ENCODE measurements at regions not wholly inside any gene's neighbourhood (a gene's known extent, or its start where the extent isn't known, plus 50 kb on each side); places are given as distances from the start of the nearest gene placed in this dataset.

DNA sequence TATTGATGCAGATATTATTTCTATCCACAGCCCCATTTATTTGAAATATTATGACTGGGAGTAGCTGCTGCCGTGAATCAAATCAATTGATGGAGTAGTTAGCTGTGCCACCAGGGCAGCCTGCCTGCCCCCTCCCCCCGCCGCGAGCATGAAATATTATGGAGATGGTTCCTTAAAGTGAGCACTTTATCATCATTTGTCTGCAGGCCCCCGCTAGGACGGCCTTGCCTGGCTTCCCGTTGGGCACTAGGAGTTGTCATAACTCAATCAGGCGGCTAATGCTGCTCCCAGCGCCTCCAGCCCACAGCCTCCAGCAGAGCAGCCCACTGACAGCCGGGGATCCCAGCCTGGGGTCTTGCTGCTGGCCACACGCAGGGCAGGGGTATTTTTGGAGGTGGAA lies 173.9 kb downstream of the SALL1 start:
- Mint-ChIP-seq H3K4me3 (no peak overlapping the region), H3K27me3 (ENCODE audit: insufficient read depth) (no peaks in the 10 kb centered on the region; the same call in none of the 2 replicates), H3K4me1 (ENCODE audit: low read depth) (no peaks in the 10 kb centered on the region), H3K36me3 (ENCODE audit: low read depth) (no peaks in the 10 kb centered on the region), H3K27ac (no peak overlapping the region), H3K9me3 (peaks cover 17% of the 10 kb centered on the region)
- TF ChIP-seq, protein P1, sequence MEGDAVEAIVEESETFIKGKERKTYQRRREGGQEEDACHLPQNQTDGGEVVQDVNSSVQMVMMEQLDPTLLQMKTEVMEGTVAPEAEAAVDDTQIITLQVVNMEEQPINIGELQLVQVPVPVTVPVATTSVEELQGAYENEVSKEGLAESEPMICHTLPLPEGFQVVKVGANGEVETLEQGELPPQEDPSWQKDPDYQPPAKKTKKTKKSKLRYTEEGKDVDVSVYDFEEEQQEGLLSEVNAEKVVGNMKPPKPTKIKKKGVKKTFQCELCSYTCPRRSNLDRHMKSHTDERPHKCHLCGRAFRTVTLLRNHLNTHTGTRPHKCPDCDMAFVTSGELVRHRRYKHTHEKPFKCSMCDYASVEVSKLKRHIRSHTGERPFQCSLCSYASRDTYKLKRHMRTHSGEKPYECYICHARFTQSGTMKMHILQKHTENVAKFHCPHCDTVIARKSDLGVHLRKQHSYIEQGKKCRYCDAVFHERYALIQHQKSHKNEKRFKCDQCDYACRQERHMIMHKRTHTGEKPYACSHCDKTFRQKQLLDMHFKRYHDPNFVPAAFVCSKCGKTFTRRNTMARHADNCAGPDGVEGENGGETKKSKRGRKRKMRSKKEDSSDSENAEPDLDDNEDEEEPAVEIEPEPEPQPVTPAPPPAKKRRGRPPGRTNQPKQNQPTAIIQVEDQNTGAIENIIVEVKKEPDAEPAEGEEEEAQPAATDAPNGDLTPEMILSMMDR (IDR thresholded peaks at IDR 0.05): no peak
- DNase-seq: no peak

DNA sequence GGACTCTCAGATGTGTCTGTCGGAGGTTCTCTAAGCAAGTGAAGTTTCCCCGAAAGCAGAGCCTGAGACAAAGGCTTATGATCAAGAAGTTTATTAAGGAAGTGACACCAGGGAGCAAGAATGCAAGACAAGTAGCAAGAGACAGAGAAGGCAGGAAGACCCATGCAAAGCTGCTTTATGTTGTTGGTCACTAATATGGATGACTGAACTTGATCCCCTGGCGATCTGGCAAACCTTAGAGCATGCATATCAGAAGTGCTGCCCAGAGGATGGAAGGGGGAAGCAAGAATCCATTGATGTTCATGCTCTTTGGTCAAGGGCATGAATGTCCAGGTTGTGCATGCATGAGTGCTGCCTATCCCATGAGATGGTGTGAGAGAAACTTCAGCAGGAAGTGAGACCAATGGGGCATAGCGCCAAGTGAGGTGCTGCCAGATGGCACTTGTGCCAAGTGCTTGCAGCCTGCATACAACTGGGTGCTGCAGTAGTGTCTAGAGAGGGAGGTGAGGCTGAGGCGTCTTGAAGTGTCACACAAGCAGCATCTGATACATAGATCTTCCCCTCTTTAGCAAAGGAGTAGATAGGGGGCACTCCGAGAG lies 176.5 kb downstream of the SALL1 start:
- Mint-ChIP-seq H3K36me3 (ENCODE audit: low read depth) (no peaks in the 10 kb centered on the region), H3K4me3 (no peak overlapping the region), H3K4me1 (ENCODE audit: low read depth) (no peaks in the 10 kb centered on the region), H3K27ac (no peak overlapping the region), H3K9me3 (peaks cover 26% of the 10 kb centered on the region), H3K27me3 (ENCODE audit: insufficient read depth) (peaks cover 2% of the 10 kb centered on the region)
- TF ChIP-seq, protein P1 (IDR thresholded peaks at IDR 0.05): no peak
- no peak for DNase-seq

GRCh38 chr16:50972876-50973275 lies 178.2 kb downstream of the SALL1 start:
- no peaks in the 10 kb centered on the region for H3K4me1 Mint-ChIP-seq (ENCODE audit: low read depth)
- no peak overlapping the region for H3K27ac Mint-ChIP-seq
- peaks cover 2% of the 10 kb centered on the region for H3K27me3 Mint-ChIP-seq (ENCODE audit: insufficient read depth)
- TF ChIP-seq, protein P1 (IDR thresholded peaks at IDR 0.05): no peak
- peaks cover 27% of the 10 kb centered on the region for H3K9me3 Mint-ChIP-seq
- no peak overlapping the region for H3K4me3 Mint-ChIP-seq
- DNase-seq: no peak
- H3K36me3 Mint-ChIP-seq (ENCODE audit: low read depth): no peaks in the 10 kb centered on the region

DNA sequence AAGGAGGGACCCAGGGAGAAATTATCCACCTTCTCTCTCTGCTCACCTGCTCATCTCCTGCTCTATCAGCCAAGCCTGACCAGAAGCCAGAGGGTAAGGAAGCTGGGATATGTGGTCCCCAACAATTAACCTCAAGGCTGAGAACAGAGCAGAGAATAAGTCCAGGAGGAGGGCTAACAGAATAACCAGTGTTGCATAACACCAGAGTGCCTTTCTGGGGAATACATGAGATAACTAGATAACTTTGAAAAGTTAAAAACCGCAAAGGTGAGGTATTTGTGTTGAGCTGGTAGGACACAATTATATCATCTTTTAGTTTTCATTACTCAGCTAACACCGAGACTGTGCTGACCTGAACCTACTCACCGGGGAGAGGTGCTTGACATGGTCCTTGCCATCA lies 180.8 kb downstream of the SALL1 start:
- peaks cover 17% of the 10 kb centered on the region for H3K9me3 Mint-ChIP-seq
- peaks cover 2% of the 10 kb centered on the region for H3K27me3 Mint-ChIP-seq (ENCODE audit: insufficient read depth)

DNA sequence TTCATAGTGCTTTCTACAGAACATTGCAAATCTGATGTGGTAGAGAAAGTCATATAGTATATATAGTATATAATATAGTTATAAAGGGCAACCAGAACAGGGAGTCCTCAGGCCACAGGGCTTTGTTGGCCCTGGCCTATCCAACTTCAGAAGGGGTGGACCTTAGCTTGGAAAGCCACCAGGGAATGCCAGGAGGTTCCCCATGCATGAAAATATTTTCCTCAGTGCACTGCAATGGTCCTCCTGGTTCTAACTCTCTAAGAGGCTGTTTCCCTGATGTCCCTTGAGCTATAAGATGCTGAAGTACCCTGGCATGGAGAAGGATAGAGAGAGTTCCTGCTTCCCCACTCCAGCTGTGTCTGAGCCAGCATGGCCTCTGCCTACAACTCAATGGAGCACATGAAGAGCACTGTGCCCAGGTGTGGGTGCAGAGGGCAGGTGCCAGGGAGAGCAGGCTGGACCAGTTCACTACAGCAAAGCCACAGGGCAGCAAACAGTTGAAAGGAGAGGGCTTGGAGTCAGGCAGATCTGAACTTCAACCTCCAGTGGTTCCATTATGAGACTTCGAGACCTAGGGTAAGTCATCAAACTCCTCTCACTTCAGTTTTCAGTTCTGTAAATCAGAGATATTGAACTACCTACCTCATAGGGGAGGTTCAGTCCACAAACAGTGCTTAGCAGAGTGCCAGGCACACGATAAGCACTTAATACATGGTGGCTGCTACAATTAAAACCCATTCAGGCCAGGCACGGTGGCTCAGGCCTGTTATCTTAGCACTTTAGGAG lies 183.1 kb downstream of the SALL1 start:
- Mint-ChIP-seq H3K4me1 (ENCODE audit: low read depth) (no peaks in the 10 kb centered on the region), H3K4me3 (no peak overlapping the region), H3K27ac (no peak overlapping the region), H3K36me3 (ENCODE audit: low read depth) (no peaks in the 10 kb centered on the region), H3K27me3 (ENCODE audit: insufficient read depth) (peaks cover 2% of the 10 kb centered on the region), H3K9me3 (peaks cover 19% of the 10 kb centered on the region)
- DNase-seq: no peak
- TF ChIP-seq, protein P1 (IDR thresholded peaks at IDR 0.05): no peak

More for the DNA sequence above, 180.8 kb downstream of the SALL1 start:
- Mint-ChIP-seq H3K4me3 (no peak overlapping the region), H3K4me1 (ENCODE audit: low read depth) (no peaks in the 10 kb centered on the region), H3K36me3 (ENCODE audit: low read depth) (no peaks in the 10 kb centered on the region), H3K27ac (no peak overlapping the region)
- TF ChIP-seq, protein P1 (IDR thresholded peaks at IDR 0.05): no peak
- no peak for DNase-seq

Data from HFFc6 (cell line).